HepG2 (cell line): ENCODE measurements at regions not wholly inside any gene's neighbourhood (a gene's known extent, or its start where the extent isn't known, plus 50 kb on each side); places are given as distances from the start of the nearest gene placed in this dataset.

Experiments used
- ATAC-seq: fragments of 200-7000 bp; cut with Tn5 transposase; 3 replicates; pipeline ENCODE4 v1.9.1; 2020; ENCODE audit warnings: mild to moderate bottlenecking, moderate library complexity
- BruUV-seq: library from RNA; stranded (reverse); fragments of 400-500 nt; replicated peaks from 2 replicates; lab custom pipeline; 2021; lab: Mats Ljungman, UMichigan
- CTCF ChIA-PET: fragments of 300-600 bp; formaldehyde crosslinking; extraction: SDS; loops from one replicate; lab custom pipeline; 2021; ENCODE audit warnings: low total read pairs, inconsistent platforms, low intra/inter-chr PET ratio; lab: Yijun Ruan, JAX
- POLR2A ChIA-PET: fragments of 350-600 bp; sonication (Branson Sonifier 250); formaldehyde crosslinking; loops from one replicate; lab custom pipeline; 2020; ENCODE audit warnings: antibody characterized with exemption, inconsistent platforms; lab: Yijun Ruan, JAX
- DNase-seq: peaks from one replicate; pipeline ENCODE4 v3.0.0-alpha.2; 2015; ENCODE audit warnings: low spot score
- FAIRE-seq: peaks from 3 replicates; lab custom pipeline; 2011; peaks lifted over from hg19 to GRCh38; lab: Jason Lieb, UNC
- H2AFZ ChIP-seq: one replicate; pipeline ENCODE4 v1.6.1; 2011; ENCODE audit warnings: low read length, inconsistent platforms
- H3K27ac ChIP-seq: fragments of 300-600 bp; 3 replicates; pipeline ENCODE4 v1.8.0; 2011; ENCODE audit warnings: mixed run types, mild to moderate bottlenecking, mixed read lengths, low read length, inconsistent platforms; ENCODE audit not compliant: insufficient read depth; ENCODE audit errors: extremely low read length
- H3K27me3 ChIP-seq, 2 experiments: fragments of 200-600 bp in 1 of 2; 2 replicates in 1 of 2; 3 replicates in 1 of 2; pipeline versions ENCODE4 v1.6.0 to v1.8.0; 2011; ENCODE audit warnings: low read length in 2 of 2, mild to moderate bottlenecking in 2 of 2, moderate library complexity in 2 of 2, inconsistent platforms in 1 of 2; ENCODE audit not compliant: insufficient read depth in 2 of 2, control insufficient read depth in 1 of 2
- H3K36me3 ChIP-seq, 2 experiments: fragments of 200-600 bp in 1 of 2; replicated peaks in 1 of 2; 2 replicates in 1 of 2; 3 replicates in 1 of 2; pipeline versions ENCODE4 v1.5.1 to v1.8.0; 2011; ENCODE audit warnings: low read length in 2 of 2, inconsistent platforms in 1 of 2; ENCODE audit not compliant: insufficient read depth in 2 of 2, control insufficient read depth in 1 of 2
- H3K4me1 ChIP-seq: 2 replicates; pipeline ENCODE4 v1.5.1; 2012; ENCODE audit warnings: low read length, inconsistent platforms; ENCODE audit not compliant: insufficient read depth
- H3K4me2 ChIP-seq: 2 replicates; pipeline ENCODE4 v1.6.0; 2011; ENCODE audit warnings: low read depth, low read length, inconsistent platforms
- H3K4me3 ChIP-seq, 3 experiments: fragments of 200-600 bp in 1 of 3; sonication (generic), shearing (Covaris generic) in 1 of 3; replicated peaks in 1 of 3; 2 replicates each; pipeline ENCODE4 v1.5.1; 2011 to 2016; ENCODE audit warnings: low read length in 3 of 3, inconsistent platforms in 2 of 3, low read depth in 2 of 3, mild to moderate bottlenecking in 2 of 3, control low read depth in 1 of 3, mixed read lengths in 1 of 3; ENCODE audit not compliant: insufficient read depth in 1 of 3
- H3K79me2 ChIP-seq: one replicate; pipeline ENCODE4 v1.6.1; 2011; ENCODE audit warnings: low read length, inconsistent platforms; ENCODE audit not compliant: insufficient read depth
- H3K9ac ChIP-seq: 2 replicates; pipeline ENCODE4 v1.6.0; 2011; ENCODE audit warnings: mild to moderate bottlenecking, low read depth, low read length, inconsistent platforms; ENCODE audit not compliant: insufficient read depth
- H3K9me3 ChIP-seq: 2 replicates; pipeline ENCODE4 v1.5.1; 2012; ENCODE audit warnings: mild to moderate bottlenecking, low read length
- H4K20me1 ChIP-seq: 2 replicates; pipeline ENCODE4 v1.6.0; 2011; ENCODE audit warnings: inconsistent platforms, mild to moderate bottlenecking, low read length, moderate library complexity; ENCODE audit not compliant: insufficient read depth
- FOSL2 ChIP-seq: sonication (generic); formaldehyde crosslinking; IDR thresholded peaks from 2 replicates; pipeline ENCODE4 v1.4.0; 2020; ENCODE audit warnings: missing genetic modification reagents
- GATA4 ChIP-seq: sonication (generic); IDR thresholded peaks from 2 replicates; pipeline ENCODE4 v1.6.1; 2016; ENCODE audit warnings: antibody characterized with exemption, low read depth, borderline replicate concordance
- HNF4G ChIP-seq, 2 experiments: sonication (generic) in 1 of 2; formaldehyde crosslinking in 1 of 2; IDR thresholded peaks; 2 replicates each; pipeline versions ENCODE4 v1.4.0 to v1.6.1; 2011 to 2020; ENCODE audit warnings: borderline replicate concordance in 2 of 2, low read depth in 2 of 2, mild to moderate bottlenecking in 2 of 2, low read length in 1 of 2, missing genetic modification reagents in 1 of 2, moderate library complexity in 1 of 2
- NCOA2 ChIP-seq: sonication (generic); formaldehyde crosslinking; IDR thresholded peaks from 2 replicates; pipeline ENCODE4 v1.8.0; 2022; ENCODE audit warnings: inconsistent platforms
- NCOR1 ChIP-seq: fragments of 200-600 bp; sonication (generic); IDR thresholded peaks from 2 replicates; pipeline ENCODE4 v1.7.0; 2017; ENCODE audit warnings: antibody characterized with exemption, low read length, borderline replicate concordance
- NPAS2 ChIP-seq: sonication (generic); formaldehyde crosslinking; IDR thresholded peaks from 2 replicates; pipeline ENCODE4 v1.8.0; 2022; ENCODE audit warnings: mild to moderate bottlenecking, missing genetic modification reagents, borderline replicate concordance
- PHB2 ChIP-seq: fragments of 450-650 bp; IDR thresholded peaks from 2 replicates; pipeline ENCODE4 v1.6.1; 2018; ENCODE audit not compliant: partially characterized antibody
- RFX1 ChIP-seq: fragments of 450-650 bp; IDR thresholded peaks from 2 replicates; pipeline ENCODE4 v1.6.1; 2017
- TRAFD1 ChIP-seq: sonication (generic); formaldehyde crosslinking; IDR thresholded peaks from 2 replicates; pipeline ENCODE4 v1.5.1; 2020; ENCODE audit warnings: missing genetic modification reagents, mild to moderate bottlenecking, borderline replicate concordance
- WIZ ChIP-seq: sonication (generic); formaldehyde crosslinking; IDR thresholded peaks from 2 replicates; pipeline ENCODE4 v1.5.1; 2020; ENCODE audit warnings: mild to moderate bottlenecking, missing genetic modification reagents
- ZNF124 ChIP-seq: sonication (generic); formaldehyde crosslinking; IDR thresholded peaks from 2 replicates; pipeline ENCODE4 v1.4.0; 2020; ENCODE audit warnings: missing genetic modification reagents
- ZNF260 ChIP-seq: sonication (generic); formaldehyde crosslinking; IDR thresholded peaks from 2 replicates; pipeline ENCODE4 v1.4.0; 2020; ENCODE audit warnings: missing genetic modification reagents, low read depth, mild to moderate bottlenecking, borderline replicate concordance
- ZNF530 ChIP-seq: sonication (generic); formaldehyde crosslinking; IDR thresholded peaks from 2 replicates; pipeline ENCODE4 v1.5.0; 2020; ENCODE audit warnings: low read depth, mild to moderate bottlenecking, missing genetic modification reagents
- ZNF562 ChIP-seq: sonication (generic); formaldehyde crosslinking; IDR thresholded peaks from 2 replicates; pipeline ENCODE4 v1.8.0; 2022; ENCODE audit warnings: missing genetic modification reagents, borderline replicate concordance
- ZNF773 ChIP-seq: sonication (generic); formaldehyde crosslinking; IDR thresholded peaks from 2 replicates; pipeline ENCODE4 v1.4.0; 2020; ENCODE audit warnings: missing genetic modification reagents, borderline replicate concordance
- WGBS: methylation state at CpG from one replicate; pipeline ENCODE4 v1.1.6; 2017; ENCODE audit warnings: low lambda C conversion rate; 5-methylcytosine and 5-hydroxymethylcytosine counted together
- in situ Hi-C: cut with HindIII; loops from 2 replicates; pipeline ENCODE4 v1.10.0; 2017; ENCODE audit warnings: low pct_unique_long_range_greater_than_20kb; ENCODE audit not compliant: extremely low pct_ligation_motif_present
- intact Hi-C: fragments of 100-400 bp; cut with micrococcal nuclease; formaldehyde crosslinking; loops from one replicate; pipeline ENCODE4 v1.10.0; 2022; ENCODE audit not compliant: unreplicated experiment

GRCh38 chr11:26086028-26086427, 245.9 kb upstream of the ANO3 start:
- ATAC-seq (no peak), FAIRE-seq (no peak), DNase-seq (no peak)
- no peaks in the 10 kb centered on the region for H3K4me1 ChIP-seq
- H3K27ac ChIP-seq, result no peak overlapping the region
- no peaks in the 10 kb centered on the region for H3K9me3 ChIP-seq
- intact Hi-C loops (no loop called here), in situ Hi-C loops (no loop called here)
- H3K9ac ChIP-seq, result no peak overlapping the region
- H3K79me2 ChIP-seq, result no peaks in the 10 kb centered on the region
- no peaks in the 10 kb centered on the region for H3K36me3 ChIP-seq
- WGBS, result 0% methylated on average over 1 of the region's 1 CpG
- ChIA-PET POLR2A (no interaction called here), CTCF (no interaction called here)
- no peak overlapping the region for H3K4me2 ChIP-seq
- no peaks in the 10 kb centered on the region for H3K27me3 ChIP-seq
- no peak for TF ChIP-seq ZNF124
- TF ChIP-seq RFX1, result no peak
- TF ChIP-seq ZNF773 (CRISPR knock-in tag), result no peak
- TF ChIP-seq, all 625 proteins: peak for 0
- Histone ChIP-seq H2AFZ (no peak overlapping the region), H4K20me1 (no peaks in the 10 kb centered on the region), H3K4me3 (no peak overlapping the region)
- BruUV-seq, result no TSS peak

- no peaks in the 10 kb centered on the region for H3K9me3 ChIP-seq
- POLR2A ChIA-PET, result no interaction called here
- H3K4me3 ChIP-seq, result no peak overlapping the region
- FAIRE-seq (no peak), DNase-seq (no peak), ATAC-seq (no peak)
- H3K27me3 ChIP-seq, result no peaks in the 10 kb centered on the region
- H2AFZ ChIP-seq, result no peak overlapping the region
- no peak overlapping the region for H3K9ac ChIP-seq
- no peak for TF ChIP-seq WIZ (CRISPR knock-in tag)
- no peak for TF ChIP-seq FOSL2 (CRISPR knock-in tag)
- TF ChIP-seq NPAS2 (CRISPR knock-in tag), result no peak
- no peak for TF ChIP-seq ZNF260
- TF ChIP-seq HNF4G (IDR thresholded peaks at IDR 0.05; ENCODE audit: borderline replicate concordance, low read depth, low read length), result no peak
- TF ChIP-seq HNF4G (CRISPR knock-in tag; IDR thresholded peaks at IDR 0.05; ENCODE audit: borderline replicate concordance, low read depth), result no peak
- no peak for TF ChIP-seq TRAFD1 (CRISPR knock-in tag)
- no peak for TF ChIP-seq GATA4
- TF ChIP-seq NCOA2 (CRISPR knock-in tag), result no peak
- no peak for TF ChIP-seq PHB2
- TF ChIP-seq ZNF530 (CRISPR knock-in tag), result no peak
- no peak for TF ChIP-seq NCOR1
- TF ChIP-seq ZNF562 (CRISPR knock-in tag), result no peak
- no peak overlapping the region for H3K27ac ChIP-seq
- 23% methylated on average over 4 of the region's 4 CpGs for WGBS
- no peak overlapping the region for H3K4me2 ChIP-seq
- no peaks in the 10 kb centered on the region for H3K79me2 ChIP-seq
- no peaks in the 10 kb centered on the region for H4K20me1 ChIP-seq
- in situ Hi-C loops (no loop called here), intact Hi-C loops (no loop called here)
- no peaks in the 10 kb centered on the region for H3K36me3 ChIP-seq
- CTCF ChIA-PET, result no interaction called here
- BruUV-seq, result no TSS peak
- no peaks in the 10 kb centered on the region for H3K4me1 ChIP-seq
Measured at GRCh38 chr11:26087120-26087935, 244.6 kb upstream of the ANO3 start.
